DOHH2 (cell line): ENCODE measurements at regions not wholly inside any gene's neighbourhood (a gene's known extent, or its start where the extent isn't known, plus 50 kb on each side); places are given as distances from the start of the nearest gene placed in this dataset.

Source experiments
- CTCF ChIP-seq: fragments of 200-600 bp; sonication (generic); IDR thresholded peaks from one replicate; pipeline ENCODE4 v1.5.1; 2014; ENCODE audit warnings: antibody characterized with exemption, mild to moderate bottlenecking, low read depth, low read length; ENCODE audit not compliant: poor library complexity, severe bottlenecking
- EZH2phosphoT487 ChIP-seq: fragments of 200-600 bp; sonication (generic); IDR thresholded peaks from 2 replicates; pipeline ENCODE4 v1.6.1; 2017; ENCODE audit warnings: borderline replicate concordance, mild to moderate bottlenecking, antibody characterized with exemption, low read length, moderate library complexity, mixed read lengths

- TF ChIP-seq EZH2phosphoT487 (no peak), CTCF (no peak)
These were observed 323.4 kb downstream of the SHANK2 start for GRCh38 chr11:70928854-70929598.
